22Rv1 (cell line): ENCODE measurements at regions not wholly inside any gene's neighbourhood (a gene's known extent, or its start where the extent isn't known, plus 50 kb on each side); places are given as distances from the start of the nearest gene placed in this dataset.

Experiments used
- CTCF ChIP-seq: fragments of 450-650 bp; IDR thresholded peaks from 2 replicates; pipeline ENCODE4 v1.5.1; 2017; ENCODE audit warnings: mild to moderate bottlenecking
- ZFX ChIP-seq: fragments of 450-650 bp; IDR thresholded peaks from 2 replicates; pipeline ENCODE4 v1.6.1; 2017; ENCODE audit warnings: antibody characterized with exemption, borderline replicate concordance

DNA sequence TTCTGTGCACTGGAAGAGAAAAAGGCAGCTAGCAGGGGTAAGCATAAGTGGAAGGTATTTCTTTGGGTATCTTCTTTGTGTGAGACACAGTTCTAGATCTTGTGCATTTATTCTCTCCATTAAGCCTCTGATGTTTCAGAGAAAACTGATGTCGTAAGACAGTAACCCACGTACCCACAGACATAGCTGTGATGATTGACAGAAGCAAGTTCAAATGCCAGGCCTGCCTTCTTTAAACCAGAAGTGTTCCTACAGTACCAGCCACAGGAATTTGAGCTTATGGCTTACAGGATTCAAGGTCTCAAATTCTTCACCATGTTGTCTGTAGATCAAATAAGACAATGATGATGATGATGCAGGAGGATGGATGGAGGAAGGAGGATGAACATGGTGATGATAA lies 161.4 kb upstream of the KCNJ16 start:
- no peak for TF ChIP-seq CTCF
- TF ChIP-seq ZFX: no peak
